DOHH2 (cell line): ENCODE measurements at regions not wholly inside any gene's neighbourhood (a gene's known extent, or its start where the extent isn't known, plus 50 kb on each side); places are given as distances from the start of the nearest gene placed in this dataset.

Experiments used
- H3F3A ChIP-seq: fragments of 200-600 bp; sonication (generic), shearing (Covaris generic); 2 replicates; pipeline ENCODE4 v1.6.0; 2016; ENCODE audit warnings: antibody characterized with exemption, mild to moderate bottlenecking; ENCODE audit not compliant: control insufficient read depth, insufficient read depth
- H3K27ac ChIP-seq: fragments of 200-600 bp; sonication (generic); 2 replicates; pipeline ENCODE4 v1.5.1; 2014; ENCODE audit warnings: low read depth, mild to moderate bottlenecking, low read length, moderate library complexity
- H3K27me3 ChIP-seq: fragments of 200-600 bp; sonication (generic); 2 replicates; pipeline ENCODE4 v1.6.1; 2014; ENCODE audit warnings: mild to moderate bottlenecking, low read length, mixed read lengths; ENCODE audit not compliant: control insufficient read depth
- H3K36me3 ChIP-seq: fragments of 200-600 bp; sonication (generic); 2 replicates; pipeline ENCODE4 v1.6.1; 2014; ENCODE audit warnings: mild to moderate bottlenecking, low read length, moderate library complexity, mixed read lengths; ENCODE audit not compliant: control insufficient read depth
- H3K4me1 ChIP-seq: fragments of 200-600 bp; sonication (generic); 2 replicates; pipeline ENCODE4 v1.6.1; 2014; ENCODE audit warnings: mild to moderate bottlenecking, low read length, mixed read lengths; ENCODE audit not compliant: control insufficient read depth
- H3K4me2 ChIP-seq: fragments of 200-600 bp; sonication (generic); 2 replicates; pipeline ENCODE4 v1.6.0; 2014; ENCODE audit warnings: mild to moderate bottlenecking, low read length, moderate library complexity
- H3K4me3 ChIP-seq: fragments of 200-600 bp; sonication (generic); 2 replicates; pipeline ENCODE4 v1.5.1; 2014; ENCODE audit warnings: mild to moderate bottlenecking, low read length, mixed read lengths
- H3K79me2 ChIP-seq: fragments of 200-600 bp; sonication (generic); 2 replicates; pipeline ENCODE4 v1.6.1; 2014; ENCODE audit warnings: mild to moderate bottlenecking, low read length, mixed read lengths; ENCODE audit not compliant: control insufficient read depth
- H3K9me2 ChIP-seq: fragments of 200-600 bp; sonication (generic); replicated peaks from 2 replicates; pipeline ENCODE4 v1.6.1; 2014; ENCODE audit warnings: mild to moderate bottlenecking, low read length, mixed read lengths; ENCODE audit not compliant: control insufficient read depth
- H3K9me3 ChIP-seq: fragments of 200-600 bp; sonication (generic); 2 replicates; pipeline ENCODE4 v1.6.1; 2014; ENCODE audit warnings: antibody characterized with exemption, low read length, mixed read lengths; ENCODE audit not compliant: control insufficient read depth, insufficient read depth
- H4K20me1 ChIP-seq: fragments of 200-600 bp; sonication (generic); 2 replicates; pipeline ENCODE4 v1.6.0; 2014; ENCODE audit warnings: low read depth, mild to moderate bottlenecking, antibody characterized with exemption, low read length, moderate library complexity; ENCODE audit not compliant: control insufficient read depth, insufficient read depth
- EZH2phosphoT487 ChIP-seq: fragments of 200-600 bp; sonication (generic); IDR thresholded peaks from 2 replicates; pipeline ENCODE4 v1.6.1; 2017; ENCODE audit warnings: borderline replicate concordance, mild to moderate bottlenecking, antibody characterized with exemption, low read length, moderate library complexity, mixed read lengths
- TF ChIP-seq, protein P1 (sequence below): fragments of 200-600 bp; sonication (generic); IDR thresholded peaks from one replicate; pipeline ENCODE4 v1.5.1; 2014; ENCODE audit warnings: antibody characterized with exemption, mild to moderate bottlenecking, low read depth, low read length; ENCODE audit not compliant: poor library complexity, severe bottlenecking

DNA sequence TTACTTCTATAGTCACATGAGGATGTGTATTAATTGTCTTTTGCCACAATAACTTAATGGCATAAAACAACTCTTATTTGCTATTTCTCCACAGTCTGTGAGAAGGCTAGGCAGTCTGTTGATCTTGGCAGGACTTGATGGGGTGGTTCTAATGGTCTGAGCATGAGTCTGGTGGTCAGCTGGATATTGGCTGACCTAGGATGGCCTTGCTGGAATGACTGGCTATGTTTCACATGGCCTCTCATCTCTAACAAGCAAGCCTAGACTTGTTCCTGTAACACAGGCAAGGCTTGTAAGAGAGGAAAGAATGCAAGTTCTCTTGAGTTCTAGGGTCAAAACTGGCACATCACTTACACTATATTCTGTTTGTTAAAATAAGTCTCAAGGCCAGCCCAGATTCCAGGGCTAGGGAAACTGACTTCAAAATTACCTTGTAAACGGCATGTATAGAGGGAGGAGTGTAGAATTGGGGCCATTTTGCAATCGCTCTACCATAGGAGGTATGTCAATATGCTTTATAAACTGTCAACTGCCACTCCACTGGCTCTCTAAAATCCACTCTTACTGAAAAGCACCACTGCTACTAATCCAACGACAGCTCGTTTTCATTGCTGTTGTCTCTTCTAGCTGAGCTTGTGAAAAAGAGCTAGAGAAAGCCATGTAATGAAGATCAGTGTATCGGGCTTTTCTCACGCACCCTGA is 325.0 kb upstream of the PKDCC start:
- Histone ChIP-seq H3K27me3 (no peaks in the 10 kb centered on the region), H4K20me1 (no peaks in the 10 kb centered on the region), H3K36me3 (no peaks in the 10 kb centered on the region), H3K9me3 (no peaks in the 10 kb centered on the region), H3K4me2 (no peak overlapping the region), H3K4me1 (no peaks in the 10 kb centered on the region), H3K4me3 (no peak overlapping the region), H3K79me2 (no peaks in the 10 kb centered on the region), H3K27ac (no peak overlapping the region), H3F3A (no peaks in the 10 kb centered on the region), H3K9me2 (no peaks in the 10 kb centered on the region)
- TF ChIP-seq EZH2phosphoT487: no peak
- TF ChIP-seq, protein P1, sequence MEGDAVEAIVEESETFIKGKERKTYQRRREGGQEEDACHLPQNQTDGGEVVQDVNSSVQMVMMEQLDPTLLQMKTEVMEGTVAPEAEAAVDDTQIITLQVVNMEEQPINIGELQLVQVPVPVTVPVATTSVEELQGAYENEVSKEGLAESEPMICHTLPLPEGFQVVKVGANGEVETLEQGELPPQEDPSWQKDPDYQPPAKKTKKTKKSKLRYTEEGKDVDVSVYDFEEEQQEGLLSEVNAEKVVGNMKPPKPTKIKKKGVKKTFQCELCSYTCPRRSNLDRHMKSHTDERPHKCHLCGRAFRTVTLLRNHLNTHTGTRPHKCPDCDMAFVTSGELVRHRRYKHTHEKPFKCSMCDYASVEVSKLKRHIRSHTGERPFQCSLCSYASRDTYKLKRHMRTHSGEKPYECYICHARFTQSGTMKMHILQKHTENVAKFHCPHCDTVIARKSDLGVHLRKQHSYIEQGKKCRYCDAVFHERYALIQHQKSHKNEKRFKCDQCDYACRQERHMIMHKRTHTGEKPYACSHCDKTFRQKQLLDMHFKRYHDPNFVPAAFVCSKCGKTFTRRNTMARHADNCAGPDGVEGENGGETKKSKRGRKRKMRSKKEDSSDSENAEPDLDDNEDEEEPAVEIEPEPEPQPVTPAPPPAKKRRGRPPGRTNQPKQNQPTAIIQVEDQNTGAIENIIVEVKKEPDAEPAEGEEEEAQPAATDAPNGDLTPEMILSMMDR: no peak

DNA sequence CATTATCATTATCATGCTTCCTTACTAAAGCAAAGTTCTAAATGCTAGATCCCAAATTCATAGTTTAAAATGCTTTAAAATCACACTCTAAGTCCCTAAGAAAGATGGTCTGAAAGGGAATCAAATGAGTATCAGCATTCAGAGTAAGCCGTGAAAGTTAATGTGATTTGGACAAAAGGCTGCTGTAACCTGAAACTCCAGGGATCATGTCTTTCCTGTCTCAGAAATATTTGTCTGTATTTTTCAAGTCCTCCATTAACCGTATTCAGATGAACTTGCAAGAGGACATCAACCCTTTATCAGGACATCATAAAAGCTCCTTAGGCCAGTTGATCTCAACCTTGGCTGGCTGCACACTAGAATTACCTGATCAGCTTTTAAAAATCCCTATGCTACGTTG is 324.3 kb upstream of the PKDCC start:
- no peaks in the 10 kb centered on the region for H3F3A ChIP-seq
- H3K9me3 ChIP-seq: no peaks in the 10 kb centered on the region
- TF ChIP-seq EZH2phosphoT487: no peak
- TF ChIP-seq, protein P1: no peak
- H4K20me1 ChIP-seq: no peaks in the 10 kb centered on the region
- H3K4me2 ChIP-seq: no peak overlapping the region
- H3K36me3 ChIP-seq: no peaks in the 10 kb centered on the region
- H3K27ac ChIP-seq: no peak overlapping the region
- no peaks in the 10 kb centered on the region for H3K79me2 ChIP-seq
- no peak overlapping the region for H3K4me3 ChIP-seq
- no peaks in the 10 kb centered on the region for H3K27me3 ChIP-seq
- H3K4me1 ChIP-seq: no peaks in the 10 kb centered on the region
- no peaks in the 10 kb centered on the region for H3K9me2 ChIP-seq

DNA sequence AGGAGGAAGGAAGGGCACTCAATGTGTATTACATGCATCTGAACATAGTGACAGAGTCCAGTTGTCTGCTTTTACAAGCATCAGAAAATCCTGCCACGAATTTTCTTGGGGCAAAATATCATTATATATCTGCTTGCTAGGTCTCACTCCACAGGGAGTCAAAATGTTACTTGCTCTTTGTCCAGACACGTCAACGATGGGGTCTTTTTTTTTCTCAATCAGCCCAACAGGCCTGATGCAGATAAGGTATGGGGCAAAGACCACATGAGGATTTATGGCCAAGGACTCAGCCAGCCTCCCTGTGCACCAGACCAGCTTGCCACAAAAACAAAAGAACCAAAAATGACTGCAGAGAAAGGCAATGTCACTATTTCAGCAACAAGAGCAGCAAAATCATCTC is 323.4 kb upstream of the PKDCC start:
- Histone ChIP-seq H3K4me2 (no peak overlapping the region), H3K27me3 (no peaks in the 10 kb centered on the region), H3K4me3 (no peak overlapping the region), H4K20me1 (no peaks in the 10 kb centered on the region), H3F3A (no peaks in the 10 kb centered on the region), H3K79me2 (no peaks in the 10 kb centered on the region), H3K9me2 (no peaks in the 10 kb centered on the region), H3K4me1 (no peaks in the 10 kb centered on the region), H3K36me3 (no peaks in the 10 kb centered on the region), H3K9me3 (no peaks in the 10 kb centered on the region), H3K27ac (no peak overlapping the region)
- no peak for TF ChIP-seq EZH2phosphoT487
- TF ChIP-seq, protein P1: no peak
